Caco-2 (cell line): ENCODE measurements at regions not wholly inside any gene's neighbourhood (a gene's known extent, or its start where the extent isn't known, plus 50 kb on each side); places are given as distances from the start of the nearest gene placed in this dataset.

ENCODE experiments used
- BruUV-seq: library from RNA; stranded (reverse); fragments of 400-500 nt; replicated peaks from 2 replicates; lab custom pipeline; 2021; lab: Mats Ljungman, UMichigan
- CTCF ChIA-PET: fragments of 300-600 bp; sonication (Branson Sonifier 250); formaldehyde crosslinking; loops from one replicate; lab custom pipeline; 2022; ENCODE audit warnings: antibody characterized with exemption; lab: Charles Lee
- POLR2A ChIA-PET: fragments of 300-600 bp; sonication (Branson Sonifier 250); formaldehyde crosslinking; loops from one replicate; lab custom pipeline; 2022; ENCODE audit warnings: antibody characterized with exemption; lab: Charles Lee
- DNase-seq, 2 experiments: peaks; one replicate each; pipeline versions ENCODE4 v3.0.0 to v3.0.0-alpha.2; 2020 to 2022
- H3K27me3 ChIP-seq: replicated peaks from 2 replicates; pipeline ENCODE4 v1.6.0; 2011; ENCODE audit warnings: low read length; ENCODE audit not compliant: control insufficient read depth, insufficient read depth
- H3K36me3 ChIP-seq: 2 replicates; pipeline ENCODE4 v1.5.1; 2011; ENCODE audit warnings: low read length; ENCODE audit not compliant: control insufficient read depth, insufficient read depth
- H3K4me1 ChIP-seq: fragments of 250-450 bp; sonication (Bioruptor Pico); 2 replicates; pipeline ENCODE4 v1.5.1; 2020; ENCODE audit warnings: mild to moderate bottlenecking
- H3K4me3 ChIP-seq: 2 replicates; pipeline ENCODE4 v1.5.1; 2011; ENCODE audit warnings: low read depth, mild to moderate bottlenecking, control low read depth, low read length
- H3K9me3 ChIP-seq: fragments of 250-450 bp; sonication (Bioruptor Pico); 2 replicates; pipeline ENCODE4 v1.5.1; 2020; ENCODE audit warnings: mild to moderate bottlenecking, moderate library complexity
- H3K27ac Mint-ChIP-seq: one replicate; pipeline ENCODE4 v1.8.0; 2022; ENCODE audit warnings: mixed read lengths; ENCODE audit not compliant: unreplicated experiment
- H3K27me3 Mint-ChIP-seq: one replicate; pipeline ENCODE4 v1.8.0; 2022; ENCODE audit warnings: mixed read lengths; ENCODE audit not compliant: insufficient read depth, unreplicated experiment
- H3K36me3 Mint-ChIP-seq: one replicate; pipeline ENCODE4 v1.8.0; 2022; ENCODE audit warnings: mild to moderate bottlenecking, mixed read lengths; ENCODE audit not compliant: insufficient read depth, unreplicated experiment
- H3K4me1 Mint-ChIP-seq: one replicate; pipeline ENCODE4 v1.8.0; 2022; ENCODE audit warnings: low read depth, mixed read lengths; ENCODE audit not compliant: unreplicated experiment
- H3K4me3 Mint-ChIP-seq: one replicate; pipeline ENCODE4 v1.8.0; 2022; ENCODE audit warnings: mild to moderate bottlenecking, moderate library complexity, mixed read lengths; ENCODE audit not compliant: unreplicated experiment
- H3K9me3 Mint-ChIP-seq: one replicate; pipeline ENCODE4 v1.8.0; 2022; ENCODE audit warnings: mixed read lengths; ENCODE audit not compliant: unreplicated experiment
- CTCF ChIP-seq, 2 experiments: fragments of 200-600 bp in 1 of 2; IDR thresholded peaks; 1 replicate in 1 of 2; 2 replicates in 1 of 2; pipeline versions ENCODE4 v1.5.1 to v1.8.0; 2011 to 2022; ENCODE audit warnings: antibody characterized with exemption in 1 of 2, control low read depth in 1 of 2, inconsistent platforms in 1 of 2, low read depth in 1 of 2, low read length in 1 of 2, mild to moderate bottlenecking in 1 of 2, moderate library complexity in 1 of 2; ENCODE audit not compliant: insufficient read depth in 1 of 2, severe bottlenecking in 1 of 2, unreplicated experiment in 1 of 2
- intact Hi-C: fragments of 100-400 bp; cut with micrococcal nuclease; formaldehyde crosslinking; loops from one replicate; pipeline ENCODE4 v1.10.0; 2022; ENCODE audit not compliant: unreplicated experiment

DNA sequence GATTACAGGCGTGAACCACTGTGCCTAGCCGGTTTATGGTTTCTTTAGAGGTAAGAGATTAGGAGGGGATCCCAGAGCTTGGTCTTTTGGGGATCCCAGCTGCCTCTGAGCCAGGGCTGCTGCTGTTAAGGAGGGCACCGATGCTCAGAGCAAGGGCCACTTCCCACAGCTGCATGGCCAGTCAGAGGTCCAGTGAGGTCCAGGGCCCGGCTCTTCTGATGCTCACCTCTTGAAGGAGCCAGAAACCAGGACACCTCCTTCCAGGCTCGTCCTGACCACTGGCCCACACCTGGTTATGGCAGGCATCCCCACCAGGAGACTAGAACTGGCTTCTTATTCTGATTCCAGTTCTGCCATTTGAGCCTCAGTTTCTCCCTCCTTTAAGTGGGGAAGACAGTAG, 149.0 kb downstream of the TEX29 start:
- Mint-ChIP-seq H3K27ac (no peak overlapping the region), H3K27me3 (peaks cover 29% of the 10 kb centered on the region), H3K4me1 (no peaks in the 10 kb centered on the region), H3K36me3 (no peaks in the 10 kb centered on the region), H3K9me3 (no peaks in the 10 kb centered on the region), H3K4me3 (no peak overlapping the region)
- TF ChIP-seq CTCF (IDR thresholded peaks at IDR 0.05; ENCODE audit: insufficient read depth in 1 of 2, low read depth in 1 of 2, low read length in 1 of 2, severe bottlenecking in 1 of 2, unreplicated experiment in 1 of 2) = no peak
- H3K4me3 ChIP-seq = no peak overlapping the region
- no TSS peak for BruUV-seq
- intact Hi-C loops = no loop called here
- H3K9me3 ChIP-seq = no peaks in the 10 kb centered on the region
- no peaks in the 10 kb centered on the region for H3K36me3 ChIP-seq
- CTCF ChIA-PET = no interaction called here
- no peak for DNase-seq
- H3K4me1 ChIP-seq = no peaks in the 10 kb centered on the region
- H3K27me3 ChIP-seq = no peaks in the 10 kb centered on the region; the same call in none of the 2 replicates
- POLR2A ChIA-PET = no interaction called here

DNA sequence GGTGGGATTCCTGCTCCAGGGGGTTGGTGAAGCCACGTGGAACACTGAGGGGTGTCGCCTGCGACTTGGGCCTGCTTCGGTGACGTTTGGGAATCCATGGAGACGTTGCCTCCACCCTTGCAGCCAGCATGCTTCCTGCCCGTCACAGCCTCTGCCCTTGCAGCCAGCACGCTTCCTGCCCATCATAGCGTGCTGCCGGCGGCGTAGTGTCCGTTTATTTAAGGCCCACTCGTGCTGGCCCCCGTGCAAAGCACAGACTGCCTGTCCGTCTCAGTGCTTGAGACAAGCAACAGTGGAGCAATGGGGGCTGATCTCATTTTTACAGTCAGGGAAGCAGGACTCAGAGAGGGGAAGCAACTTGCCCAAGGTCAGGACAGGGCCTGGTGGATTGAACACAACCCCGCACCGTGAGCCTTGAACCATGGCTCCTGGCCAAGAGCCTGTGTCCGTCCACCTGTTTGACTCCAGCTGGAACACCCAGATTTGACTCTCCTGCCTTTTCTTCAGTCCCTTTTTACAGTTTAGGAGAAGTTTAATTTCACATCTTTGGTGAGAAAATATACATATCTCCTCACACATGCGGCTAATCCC, 149.6 kb downstream of the TEX29 start:
- H3K27ac Mint-ChIP-seq = no peak overlapping the region
- BruUV-seq = no TSS peak

DNA sequence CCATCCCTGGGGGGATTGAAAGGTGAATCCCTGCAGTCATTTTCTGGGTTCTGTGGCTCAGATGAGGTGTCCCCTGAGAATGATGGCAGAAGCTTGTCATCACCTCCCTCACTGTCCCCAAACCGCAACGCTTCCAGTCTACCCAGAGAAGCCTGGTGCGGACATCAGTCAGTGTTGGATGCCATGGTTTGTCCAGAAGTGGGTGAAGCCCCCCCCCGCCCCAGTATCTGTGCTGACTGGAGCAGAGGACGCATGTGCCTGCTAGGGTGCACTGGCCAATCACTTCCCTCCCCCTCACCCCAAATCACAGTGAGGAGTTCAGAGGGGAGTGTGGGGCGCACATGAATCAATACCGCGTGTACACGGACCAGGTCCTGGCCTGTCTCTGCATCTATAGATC, 150.5 kb downstream of the TEX29 start:
- H3K36me3 ChIP-seq = no peaks in the 10 kb centered on the region
- DNase-seq = no peak
- Mint-ChIP-seq H3K9me3 (no peaks in the 10 kb centered on the region), H3K4me3 (no peak overlapping the region), H3K27me3 (peaks cover 26% of the 10 kb centered on the region), H3K36me3 (no peaks in the 10 kb centered on the region), H3K27ac (no peak overlapping the region), H3K4me1 (no peaks in the 10 kb centered on the region)
- no peak for TF ChIP-seq CTCF (IDR thresholded peaks at IDR 0.05; ENCODE audit: insufficient read depth in 1 of 2, low read depth in 1 of 2, low read length in 1 of 2, severe bottlenecking in 1 of 2, unreplicated experiment in 1 of 2)
- H3K9me3 ChIP-seq = no peaks in the 10 kb centered on the region
- no peaks in the 10 kb centered on the region for H3K4me1 ChIP-seq
- H3K4me3 ChIP-seq = no peak overlapping the region
- no peaks in the 10 kb centered on the region; the same call in none of the 2 replicates for H3K27me3 ChIP-seq
- intact Hi-C loops = no loop called here
- CTCF ChIA-PET = no interaction called here
- POLR2A ChIA-PET = no interaction called here
- no TSS peak for BruUV-seq

More for the DNA sequence above, 149.6 kb downstream of the TEX29 start:
- POLR2A ChIA-PET = no interaction called here
- Histone ChIP-seq H3K4me3 (no peak overlapping the region), H3K9me3 (no peaks in the 10 kb centered on the region), H3K36me3 (no peaks in the 10 kb centered on the region), H3K27me3 (no peaks in the 10 kb centered on the region; the same call in none of the 2 replicates), H3K4me1 (no peaks in the 10 kb centered on the region)
- intact Hi-C loops = no loop called here
- Mint-ChIP-seq H3K27me3 (peaks cover 26% of the 10 kb centered on the region), H3K4me3 (no peak overlapping the region), H3K9me3 (no peaks in the 10 kb centered on the region), H3K36me3 (no peaks in the 10 kb centered on the region), H3K4me1 (no peaks in the 10 kb centered on the region)
- CTCF ChIA-PET = no interaction called here
- no peak for DNase-seq
- TF ChIP-seq CTCF (IDR thresholded peaks at IDR 0.05; ENCODE audit: insufficient read depth in 1 of 2, low read depth in 1 of 2, low read length in 1 of 2, severe bottlenecking in 1 of 2, unreplicated experiment in 1 of 2) = no peak
